Nephron progenitor cell (in vitro differentiated cells): ENCODE measurements at regions not wholly inside any gene's neighbourhood (a gene's known extent, or its start where the extent isn't known, plus 50 kb on each side); places are given as distances from the start of the nearest gene placed in this dataset.

ENCODE experiments used
- DNase-seq: peaks from one replicate; pipeline ENCODE4 v3.0.0; 2021
- H3K27ac Mint-ChIP-seq: 2 replicates; pipeline ENCODE4 v1.8.0; 2021; ENCODE audit warnings: mild to moderate bottlenecking, moderate library complexity, mixed read lengths
- H3K27me3 Mint-ChIP-seq: 2 replicates; pipeline ENCODE4 v1.8.0; 2021; ENCODE audit warnings: mild to moderate bottlenecking, low read depth, mixed read lengths; ENCODE audit not compliant: poor library complexity
- H3K36me3 Mint-ChIP-seq: 2 replicates; pipeline ENCODE4 v1.8.0; 2021; ENCODE audit warnings: low read depth, mixed read lengths
- H3K4me1 Mint-ChIP-seq: 2 replicates; pipeline ENCODE4 v1.8.0; 2021; ENCODE audit warnings: mixed read lengths
- H3K4me3 Mint-ChIP-seq: 2 replicates; pipeline ENCODE4 v1.8.0; 2021; ENCODE audit warnings: mild to moderate bottlenecking, moderate library complexity, mixed read lengths
- H3K9me3 Mint-ChIP-seq: 2 replicates; pipeline ENCODE4 v1.8.0; 2021; ENCODE audit warnings: mild to moderate bottlenecking, moderate library complexity, mixed read lengths
- CTCF ChIP-seq: fragments of 200-600 bp; sonication (generic); IDR thresholded peaks from 2 replicates; pipeline ENCODE4 v1.5.0; 2021; ENCODE audit warnings: antibody characterized with exemption

- Mint-ChIP-seq H3K9me3 (no peaks in the 10 kb centered on the region), H3K27me3 (no peaks in the 10 kb centered on the region), H3K4me1 (peaks cover 5% of the 10 kb centered on the region), H3K27ac (no peak overlapping the region), H3K36me3 (no peaks in the 10 kb centered on the region), H3K4me3 (no peak overlapping the region)
- DNase-seq, result no peak
- TF ChIP-seq CTCF, result no peak
These were observed 408.3 kb downstream of the SH3GL2 start for GRCh38 chr9:17987189-17987588.

GRCh38 chr9:17988489-17988888, 409.6 kb downstream of the SH3GL2 start:
- Mint-ChIP-seq H3K4me1 (peaks cover 5% of the 10 kb centered on the region), H3K4me3 (no peak overlapping the region), H3K27ac (no peak overlapping the region), H3K27me3 (no peaks in the 10 kb centered on the region), H3K9me3 (no peaks in the 10 kb centered on the region), H3K36me3 (no peaks in the 10 kb centered on the region)
- DNase-seq, result no peak
- no peak for TF ChIP-seq CTCF

GRCh38 chr9:17990602-17991001, 411.7 kb downstream of the SH3GL2 start:
- Mint-ChIP-seq H3K27ac (no peak overlapping the region), H3K27me3 (no peaks in the 10 kb centered on the region), H3K4me3 (no peak overlapping the region), H3K4me1 (peaks cover 15% of the 10 kb centered on the region), H3K36me3 (no peaks in the 10 kb centered on the region), H3K9me3 (no peaks in the 10 kb centered on the region)
- no peak for TF ChIP-seq CTCF
- no peak for DNase-seq

GRCh38 chr9:17993024-17993423, 414.2 kb downstream of the SH3GL2 start:
- TF ChIP-seq CTCF, result no peak
- DNase-seq, result no peak
- Mint-ChIP-seq H3K27ac (no peak overlapping the region), H3K4me3 (no peak overlapping the region), H3K36me3 (no peaks in the 10 kb centered on the region), H3K9me3 (no peaks in the 10 kb centered on the region), H3K27me3 (no peaks in the 10 kb centered on the region), H3K4me1 (peaks cover 10% of the 10 kb centered on the region)

GRCh38 chr9:17994695-17995425, 416.0 kb downstream of the SH3GL2 start:
- DNase-seq, result no peak
- TF ChIP-seq CTCF, result no peak
- peaks cover 10% of the 10 kb centered on the region for H3K4me1 Mint-ChIP-seq
- no peaks in the 10 kb centered on the region for H3K36me3 Mint-ChIP-seq
- H3K27ac Mint-ChIP-seq, result no peak overlapping the region
- H3K4me3 Mint-ChIP-seq, result no peak overlapping the region
- H3K27me3 Mint-ChIP-seq, result no peaks in the 10 kb centered on the region
- H3K9me3 Mint-ChIP-seq, result no peaks in the 10 kb centered on the region

GRCh38 chr9:17996728-17997127, 417.9 kb downstream of the SH3GL2 start:
- no peak for DNase-seq
- H3K27ac Mint-ChIP-seq, result no peak overlapping the region
- H3K9me3 Mint-ChIP-seq, result no peaks in the 10 kb centered on the region
- no peaks in the 10 kb centered on the region for H3K27me3 Mint-ChIP-seq
- no peak overlapping the region for H3K4me3 Mint-ChIP-seq
- no peak for TF ChIP-seq CTCF
- no peaks in the 10 kb centered on the region for H3K36me3 Mint-ChIP-seq
- H3K4me1 Mint-ChIP-seq, result peaks cover 10% of the 10 kb centered on the region
